SK-N-SH (cell line): ENCODE measurements at regions not wholly inside any gene's neighbourhood (a gene's known extent, or its start where the extent isn't known, plus 50 kb on each side); places are given as distances from the start of the nearest gene placed in this dataset.

ENCODE experiments used
- CTCF ChIA-PET: fragments of 300-600, 350-600 bp; formaldehyde crosslinking; extraction: SDS; loops from one replicate; lab custom pipeline; 2021; lab: Yijun Ruan, JAX
- POLR2A ChIA-PET: fragments of 350-600 bp; sonication (Branson Sonifier 250); formaldehyde crosslinking; extraction: SDS; loops from one replicate; lab custom pipeline; 2020; ENCODE audit warnings: antibody characterized with exemption, inconsistent platforms; lab: Yijun Ruan, JAX
- DNase-seq: peaks from one replicate; pipeline ENCODE4 v3.0.0; 2012
- H2AFZ ChIP-seq: fragments of 200-600 bp; sonication (generic); 2 replicates; pipeline ENCODE4 v1.8.1; 2016; ENCODE audit warnings: antibody characterized with exemption, mild to moderate bottlenecking, low read depth
- H3F3A ChIP-seq: fragments of 200-600 bp; sonication (generic); replicated peaks from 2 replicates; pipeline ENCODE3; 2016; ENCODE audit warnings: antibody characterized with exemption, mild to moderate bottlenecking; ENCODE audit not compliant: insufficient read depth
- H3K27ac ChIP-seq, 2 experiments: fragments of 200-500 bp in 1 of 2; fragments of 200-600 bp in 1 of 2; sonication (Bioruptor generic) in 1 of 2; sonication (generic), shearing (Covaris generic) in 1 of 2; 2 replicates each; pipeline versions ENCODE4 v1.5.1 to v1.6.1; 2014 to 2016; ENCODE audit warnings: low read depth in 2 of 2, inconsistent platforms in 1 of 2, low read length in 1 of 2, mild to moderate bottlenecking in 1 of 2, mixed read lengths in 1 of 2
- H3K27me3 ChIP-seq: fragments of 200-600 bp; sonication (generic), shearing (Covaris generic); 2 replicates; pipeline ENCODE4 v1.6.1; 2016; ENCODE audit warnings: mixed run types; ENCODE audit not compliant: insufficient read depth
- H3K36me3 ChIP-seq, 2 experiments: fragments of 200-500 bp in 1 of 2; fragments of 200-600 bp in 1 of 2; sonication (Bioruptor generic) in 1 of 2; sonication (generic) in 1 of 2; replicated peaks in 1 of 2; 2 replicates each; pipeline versions ENCODE3 to v1.5.1; 2014 to 2016; ENCODE audit warnings: low read length in 1 of 2, mild to moderate bottlenecking in 1 of 2; ENCODE audit not compliant: insufficient read depth in 2 of 2, control insufficient read depth in 1 of 2
- H3K4me1 ChIP-seq, 2 experiments: fragments of 200-500 bp in 1 of 2; fragments of 200-600 bp in 1 of 2; sonication (Bioruptor generic) in 1 of 2; sonication (generic), shearing (Covaris generic) in 1 of 2; 2 replicates each; pipeline versions ENCODE4 v1.5.1 to v1.6.1; 2014 to 2016; ENCODE audit warnings: low read depth in 1 of 2, low read length in 1 of 2, mixed run types in 1 of 2; ENCODE audit not compliant: insufficient read depth in 2 of 2, control insufficient read depth in 1 of 2
- H3K4me2 ChIP-seq: fragments of 200-600 bp; sonication (generic), shearing (Covaris generic); 2 replicates; pipeline ENCODE4 v1.6.1; 2017; ENCODE audit warnings: mixed run types
- H3K4me3 ChIP-seq, 2 experiments: fragments of 200-500 bp in 1 of 2; fragments of 200-600 bp in 1 of 2; sonication (Bioruptor generic) in 1 of 2; sonication (generic), shearing (Covaris generic) in 1 of 2; 2 replicates each; pipeline versions ENCODE4 v1.5.1 to v1.8.1; 2014 to 2016; ENCODE audit warnings: low read depth in 2 of 2, inconsistent platforms in 1 of 2, low read length in 1 of 2, mild to moderate bottlenecking in 1 of 2, mixed read lengths in 1 of 2, moderate library complexity in 1 of 2
- H3K79me2 ChIP-seq: fragments of 200-600 bp; sonication (generic); 2 replicates; pipeline ENCODE4 v1.8.1; 2017; ENCODE audit warnings: mild to moderate bottlenecking; ENCODE audit not compliant: insufficient read depth
- H3K9ac ChIP-seq: fragments of 200-600 bp; sonication (generic); 2 replicates; pipeline ENCODE4 v1.6.1; 2017; ENCODE audit warnings: mixed run types
- H3K9me2 ChIP-seq: fragments of 200-600 bp; sonication (generic); 2 replicates; pipeline ENCODE4 v1.6.1; 2017; ENCODE audit warnings: mixed run types
- H3K9me3 ChIP-seq: fragments of 200-600 bp; sonication (generic); 2 replicates; pipeline ENCODE4 v1.6.1; 2017; ENCODE audit warnings: mixed run types, mild to moderate bottlenecking, moderate library complexity
- H4K20me1 ChIP-seq: fragments of 200-600 bp; sonication (generic); 2 replicates; pipeline ENCODE4 v1.6.1; 2017; ENCODE audit warnings: mild to moderate bottlenecking, mixed run types; ENCODE audit not compliant: insufficient read depth
- FOSL2 ChIP-seq: IDR thresholded peaks from 2 replicates; pipeline ENCODE4 v1.4.0; 2012; ENCODE audit warnings: low read depth, mild to moderate bottlenecking, moderate library complexity, borderline replicate concordance
- FOXM1 ChIP-seq: IDR thresholded peaks from 2 replicates; pipeline ENCODE4 v1.4.0; 2012; ENCODE audit warnings: low read depth, mild to moderate bottlenecking
- JUND ChIP-seq: IDR thresholded peaks from 2 replicates; pipeline ENCODE4 v1.4.0; 2012
- MAX ChIP-seq: IDR thresholded peaks from 2 replicates; pipeline ENCODE4 v1.4.0; 2012; ENCODE audit warnings: low read depth
- NRF1 ChIP-seq: IDR thresholded peaks from 2 replicates; pipeline ENCODE4 v1.6.1; 2012; ENCODE audit warnings: low read depth, mild to moderate bottlenecking, low read length
- PBX3 ChIP-seq: IDR thresholded peaks from 2 replicates; pipeline ENCODE4; 2012
- POLR2AphosphoS5 ChIP-seq: IDR thresholded peaks from 2 replicates; pipeline ENCODE4 v1.6.1; 2012; ENCODE audit warnings: low read depth, low read length
- RAD21 ChIP-seq: IDR thresholded peaks from 2 replicates; pipeline ENCODE4 v1.6.1; 2012; ENCODE audit warnings: mild to moderate bottlenecking, low read length
- RFX5 ChIP-seq: IDR thresholded peaks from 2 replicates; pipeline ENCODE4 v1.6.1; 2012; ENCODE audit warnings: mild to moderate bottlenecking, improper control_type of control experiment, low read length
- SMC3 ChIP-seq: IDR thresholded peaks from 2 replicates; pipeline ENCODE4 v1.6.1; 2012; ENCODE audit warnings: low read depth, low read length, improper control_type of control experiment
- TCF12 ChIP-seq: IDR thresholded peaks from 2 replicates; pipeline ENCODE4 v1.4.0; 2012
- TEAD4 ChIP-seq: IDR thresholded peaks from 2 replicates; pipeline ENCODE4 v1.4.0; 2012; ENCODE audit warnings: mild to moderate bottlenecking, borderline replicate concordance; ENCODE audit not compliant: insufficient read depth
- USF2 ChIP-seq: fragments of 150-350 bp; IDR thresholded peaks from 2 replicates; pipeline ENCODE4 v1.6.1; 2017; ENCODE audit warnings: antibody characterized with exemption, low read length, low read depth, borderline replicate concordance
- YY1 ChIP-seq: IDR thresholded peaks from 2 replicates; pipeline ENCODE4 v1.4.0; 2012; ENCODE audit warnings: low read depth, mild to moderate bottlenecking
- WGBS: methylation state at CpG from one replicate; pipeline ENCODE4 v1.1.6; 2017; ENCODE audit warnings: low lambda C conversion rate; 5-methylcytosine and 5-hydroxymethylcytosine counted together

GRCh38 chr16:48454051-48454450 is 68.8 kb upstream of the SIAH1 start:
- no peak for DNase-seq
- 91% methylated on average over 7 of the region's 7 CpGs for WGBS
- no peak overlapping the region for H3K4me2 ChIP-seq
- H3K4me3 ChIP-seq: no peak overlapping the region
- H3K27me3 ChIP-seq: no peaks in the 10 kb centered on the region
- no peaks in the 10 kb centered on the region for H3K4me1 ChIP-seq
- H3K36me3 ChIP-seq: no peaks in the 10 kb centered on the region
- H3F3A ChIP-seq: peaks cover 6% of the 10 kb centered on the region
- H3K79me2 ChIP-seq: no peaks in the 10 kb centered on the region
- H2AFZ ChIP-seq: no peak overlapping the region
- H3K9me2 ChIP-seq: no peaks in the 10 kb centered on the region
- CTCF ChIA-PET: no interaction called here
- H4K20me1 ChIP-seq: no peaks in the 10 kb centered on the region
- no peak for TF ChIP-seq RAD21
- no peak for TF ChIP-seq JUND
- TF ChIP-seq, all 33 proteins: peak for 0
- Histone ChIP-seq H3K9me3 (no peaks in the 10 kb centered on the region), H3K27ac (no peak overlapping the region), H3K9ac (no peak overlapping the region)
- POLR2A ChIA-PET: no interaction called here

- no peaks in the 10 kb centered on the region for H3K9me2 ChIP-seq
- no peak overlapping the region for H3K9ac ChIP-seq
- no peak overlapping the region for H3K4me2 ChIP-seq
- H4K20me1 ChIP-seq: no peaks in the 10 kb centered on the region
- no peak overlapping the region for H3K4me3 ChIP-seq
- H3K9me3 ChIP-seq: no peaks in the 10 kb centered on the region
- no peak for DNase-seq
- no peak for TF ChIP-seq MAX
- no peak for TF ChIP-seq PBX3
- no peak for TF ChIP-seq FOXM1
- no peak for TF ChIP-seq SMC3
- no peak for TF ChIP-seq NRF1
- TF ChIP-seq TCF12: no peak
- no peak for TF ChIP-seq FOSL2
- TF ChIP-seq RFX5: no peak
- no peak for TF ChIP-seq USF2
- no peak for TF ChIP-seq TEAD4
- no peak for TF ChIP-seq POLR2AphosphoS5
- TF ChIP-seq YY1: no peak
- 74% methylated on average over 6 of the region's 11 CpGs for WGBS
- no peaks in the 10 kb centered on the region for H3K27me3 ChIP-seq
- H3K79me2 ChIP-seq: no peaks in the 10 kb centered on the region
- POLR2A ChIA-PET: no interaction called here
- no peak overlapping the region for H2AFZ ChIP-seq
- peaks cover 4% of the 10 kb centered on the region for H3F3A ChIP-seq
- H3K4me1 ChIP-seq: no peaks in the 10 kb centered on the region
- CTCF ChIA-PET: no interaction called here
- H3K36me3 ChIP-seq: no peaks in the 10 kb centered on the region
- no peak overlapping the region for H3K27ac ChIP-seq
Measured at GRCh38 chr16:48452991-48453760, 68.0 kb upstream of the SIAH1 start.
